ENCODE measurements at regions not wholly inside any gene's neighbourhood (a gene's known extent, or its start where the extent isn't known, plus 50 kb on each side); places are given as distances from the start of the nearest gene placed in this dataset.

DNA sequence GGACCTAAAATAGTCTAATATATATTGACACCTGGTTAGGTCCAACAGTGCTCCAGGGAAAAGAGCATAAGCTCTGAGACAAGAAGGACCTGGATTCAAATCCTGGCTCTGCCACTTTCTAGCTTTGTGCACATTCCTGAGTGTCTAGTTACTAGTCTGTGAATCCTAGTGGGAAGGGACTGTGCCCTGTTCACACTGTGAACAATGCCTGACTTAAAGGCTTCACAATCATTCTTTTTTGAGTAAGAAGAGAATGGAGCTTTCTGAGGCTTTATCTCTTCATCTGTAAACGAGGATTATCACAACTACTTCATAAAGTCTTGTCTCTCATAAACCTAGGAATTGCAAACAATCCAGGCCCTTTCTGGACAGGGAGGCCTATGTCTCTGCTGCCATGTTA, 235.9 kb downstream of the SOX2 start:
- no peak overlapping the region for H3K27ac Mint-ChIP-seq
- no peaks in the 10 kb centered on the region for H3K9me3 Mint-ChIP-seq
- H3K4me3 Mint-ChIP-seq = no peak overlapping the region
- no peak for DNase-seq (ENCODE audit: low spot score)
- no peaks in the 10 kb centered on the region for H3K27me3 Mint-ChIP-seq (ENCODE audit: low read depth)
- no peaks in the 10 kb centered on the region for H3K4me1 Mint-ChIP-seq (ENCODE audit: low read depth)
- no peaks in the 10 kb centered on the region for H3K36me3 Mint-ChIP-seq (ENCODE audit: low read depth)

GRCh38 chr3:181948286-181948685, 236.6 kb downstream of the SOX2 start:
- no peak for DNase-seq (ENCODE audit: low spot score)
- Mint-ChIP-seq H3K4me3 (no peak overlapping the region), H3K4me1 (ENCODE audit: low read depth) (no peaks in the 10 kb centered on the region), H3K9me3 (no peaks in the 10 kb centered on the region), H3K36me3 (ENCODE audit: low read depth) (no peaks in the 10 kb centered on the region), H3K27me3 (ENCODE audit: low read depth) (no peaks in the 10 kb centered on the region), H3K27ac (no peak overlapping the region)

GRCh38 chr3:181952221-181952620, 240.5 kb downstream of the SOX2 start:
- DNase-seq (ENCODE audit: low spot score) = no peak
- no peaks in the 10 kb centered on the region for H3K9me3 Mint-ChIP-seq
- no peak overlapping the region for H3K27ac Mint-ChIP-seq
- H3K4me1 Mint-ChIP-seq (ENCODE audit: low read depth) = no peaks in the 10 kb centered on the region
- H3K36me3 Mint-ChIP-seq (ENCODE audit: low read depth) = no peaks in the 10 kb centered on the region
- no peaks in the 10 kb centered on the region for H3K27me3 Mint-ChIP-seq (ENCODE audit: low read depth)
- H3K4me3 Mint-ChIP-seq = no peak overlapping the region

GRCh38 chr3:181952929-181953328, 241.2 kb downstream of the SOX2 start:
- no peak overlapping the region for H3K4me3 Mint-ChIP-seq
- H3K27ac Mint-ChIP-seq = no peak overlapping the region
- H3K9me3 Mint-ChIP-seq = no peaks in the 10 kb centered on the region
- no peaks in the 10 kb centered on the region for H3K36me3 Mint-ChIP-seq (ENCODE audit: low read depth)
- no peak for DNase-seq (ENCODE audit: low spot score)
- H3K27me3 Mint-ChIP-seq (ENCODE audit: low read depth) = no peaks in the 10 kb centered on the region
- H3K4me1 Mint-ChIP-seq (ENCODE audit: low read depth) = no peaks in the 10 kb centered on the region

DNA sequence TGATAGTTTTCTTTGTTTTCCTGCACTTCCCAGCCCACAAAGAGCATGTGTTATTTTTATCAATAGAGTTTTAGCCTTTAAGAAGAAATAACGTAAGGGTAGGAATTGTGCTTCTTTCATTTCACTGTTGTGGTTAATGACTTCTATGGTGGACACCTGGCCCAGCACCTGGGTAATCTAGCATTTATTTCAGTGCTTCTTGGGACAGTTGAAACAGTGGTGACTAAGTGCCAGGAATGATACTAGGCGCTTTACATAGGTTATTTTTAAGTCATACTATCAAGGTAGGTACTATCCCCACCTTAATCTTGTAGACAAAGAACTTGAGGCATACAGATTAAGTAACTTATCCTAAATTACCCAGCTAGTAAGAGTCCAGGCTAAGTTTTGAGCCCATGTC, 243.8 kb downstream of the SOX2 start:
- H3K27me3 Mint-ChIP-seq (ENCODE audit: low read depth) = no peaks in the 10 kb centered on the region
- no peaks in the 10 kb centered on the region for H3K36me3 Mint-ChIP-seq (ENCODE audit: low read depth)
- no peaks in the 10 kb centered on the region for H3K4me1 Mint-ChIP-seq (ENCODE audit: low read depth)
- no peaks in the 10 kb centered on the region for H3K9me3 Mint-ChIP-seq
- no peak for DNase-seq (ENCODE audit: low spot score)
- no peak overlapping the region for H3K27ac Mint-ChIP-seq
- H3K4me3 Mint-ChIP-seq = no peak overlapping the region

GRCh38 chr3:181956122-181956521, 244.4 kb downstream of the SOX2 start:
- no peak for DNase-seq (ENCODE audit: low spot score)
- Mint-ChIP-seq H3K4me1 (ENCODE audit: low read depth) (no peaks in the 10 kb centered on the region), H3K4me3 (no peak overlapping the region), H3K9me3 (no peaks in the 10 kb centered on the region), H3K27ac (no peak overlapping the region), H3K27me3 (ENCODE audit: low read depth) (no peaks in the 10 kb centered on the region), H3K36me3 (ENCODE audit: low read depth) (no peaks in the 10 kb centered on the region)

GRCh38 chr3:181966393-181966792, 254.7 kb downstream of the SOX2 start:
- Mint-ChIP-seq H3K36me3 (ENCODE audit: low read depth) (no peaks in the 10 kb centered on the region), H3K27me3 (ENCODE audit: low read depth) (no peaks in the 10 kb centered on the region), H3K4me3 (no peak overlapping the region), H3K4me1 (ENCODE audit: low read depth) (no peaks in the 10 kb centered on the region), H3K27ac (no peak overlapping the region), H3K9me3 (no peaks in the 10 kb centered on the region)
- no peak for DNase-seq (ENCODE audit: low spot score)

- Mint-ChIP-seq H3K27ac (no peak overlapping the region), H3K4me1 (ENCODE audit: low read depth) (no peaks in the 10 kb centered on the region), H3K4me3 (no peak overlapping the region), H3K9me3 (no peaks in the 10 kb centered on the region), H3K36me3 (ENCODE audit: low read depth) (no peaks in the 10 kb centered on the region), H3K27me3 (ENCODE audit: low read depth) (no peaks in the 10 kb centered on the region)
- DNase-seq (ENCODE audit: low spot score) = no peak
Observed at GRCh38 chr3:181969925-181970324, 258.2 kb downstream of the SOX2 start.

DNA sequence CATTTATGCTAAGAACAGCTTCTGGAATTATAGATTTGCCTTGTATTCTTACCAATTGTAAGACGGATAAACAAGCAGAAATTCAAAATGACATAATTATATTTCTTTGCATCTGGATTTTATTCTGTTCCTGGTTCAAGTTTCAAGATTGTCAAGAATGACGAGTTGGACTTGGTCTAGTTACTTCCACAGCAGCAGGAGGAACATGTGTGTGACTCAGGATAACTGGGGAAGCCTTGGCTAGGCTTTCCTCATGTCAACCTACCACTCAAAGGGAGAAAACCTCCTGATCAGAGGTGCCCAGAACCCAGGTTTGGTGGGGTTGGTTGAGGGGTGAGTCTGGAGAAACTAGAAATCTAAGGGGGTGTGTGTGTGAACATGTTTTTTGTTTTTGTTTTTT, 259.7 kb downstream of the SOX2 start:
- H3K27me3 Mint-ChIP-seq (ENCODE audit: low read depth) = no peaks in the 10 kb centered on the region
- H3K27ac Mint-ChIP-seq = no peak overlapping the region

DNA sequence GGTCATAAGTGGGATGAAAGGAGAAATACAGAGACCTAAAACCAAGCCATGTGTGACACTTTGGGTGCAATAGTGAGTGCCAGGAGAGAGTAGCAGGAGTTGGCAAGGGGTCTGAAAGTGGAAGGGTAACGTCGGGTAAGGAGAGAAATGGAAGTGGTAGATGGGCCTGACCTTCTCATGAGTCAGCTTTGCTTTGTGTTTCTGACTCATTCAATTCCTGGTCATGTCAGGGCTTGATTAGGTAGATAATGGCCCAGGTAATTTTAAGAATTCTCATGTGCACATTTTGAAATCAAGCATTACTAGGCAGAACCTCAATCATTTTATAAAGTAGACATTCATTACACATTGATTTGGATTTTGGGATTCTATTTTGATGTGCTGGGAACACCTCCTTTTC, 262.5 kb downstream of the SOX2 start:
- Mint-ChIP-seq H3K4me1 (ENCODE audit: low read depth) (no peaks in the 10 kb centered on the region), H3K4me3 (no peak overlapping the region), H3K9me3 (no peaks in the 10 kb centered on the region), H3K27me3 (ENCODE audit: low read depth) (no peaks in the 10 kb centered on the region), H3K36me3 (ENCODE audit: low read depth) (no peaks in the 10 kb centered on the region), H3K27ac (no peak overlapping the region)
- no peak for DNase-seq (ENCODE audit: low spot score)

More for the DNA sequence above, 259.7 kb downstream of the SOX2 start:
- no peak for DNase-seq (ENCODE audit: low spot score)
- Mint-ChIP-seq H3K36me3 (ENCODE audit: low read depth) (no peaks in the 10 kb centered on the region), H3K4me1 (ENCODE audit: low read depth) (no peaks in the 10 kb centered on the region), H3K4me3 (no peak overlapping the region), H3K9me3 (no peaks in the 10 kb centered on the region)

DNA sequence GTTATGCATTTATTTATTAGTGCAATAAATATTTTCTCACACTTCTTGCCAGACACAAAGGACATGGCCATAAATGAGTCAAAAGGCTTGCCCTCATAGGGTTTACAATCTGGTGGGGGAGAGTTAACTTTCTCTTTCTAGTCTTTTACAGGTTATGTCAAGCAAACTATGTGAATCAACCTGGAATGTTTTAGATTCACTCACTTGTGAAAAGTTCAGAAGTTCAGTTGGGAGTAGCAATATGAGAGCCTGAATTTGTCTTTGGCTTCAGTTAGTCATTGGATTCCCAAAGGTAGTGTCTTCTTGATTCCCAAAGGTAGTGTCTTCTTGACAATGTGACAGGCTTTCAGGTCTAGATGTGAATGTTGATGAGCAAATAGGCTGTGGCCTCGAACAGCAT, 264.8 kb downstream of the SOX2 start:
- Mint-ChIP-seq H3K9me3 (no peaks in the 10 kb centered on the region), H3K4me3 (no peak overlapping the region), H3K27me3 (ENCODE audit: low read depth) (no peaks in the 10 kb centered on the region), H3K4me1 (ENCODE audit: low read depth) (no peaks in the 10 kb centered on the region), H3K27ac (no peak overlapping the region), H3K36me3 (ENCODE audit: low read depth) (no peaks in the 10 kb centered on the region)
- DNase-seq (ENCODE audit: low spot score) = no peak

DNA sequence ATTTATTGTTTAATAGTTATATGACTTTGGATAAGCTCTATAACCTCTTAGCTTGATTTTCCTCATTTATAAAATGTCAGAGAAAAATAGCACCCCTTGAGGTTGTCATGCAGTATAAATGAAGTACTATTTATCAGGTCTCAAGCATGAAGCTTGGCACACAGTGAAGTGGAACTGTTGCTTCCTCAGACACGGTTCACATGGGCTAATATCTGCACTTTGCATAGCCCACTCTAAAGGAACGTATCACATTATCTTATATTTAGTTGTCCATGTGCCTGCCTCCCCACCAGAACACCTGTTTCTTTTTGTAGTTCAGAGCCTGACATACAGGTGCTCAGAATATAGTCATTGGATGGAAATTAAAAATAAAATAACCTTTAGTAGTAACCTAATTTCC, 273.7 kb downstream of the SOX2 start:
- H3K36me3 Mint-ChIP-seq (ENCODE audit: low read depth) = no peaks in the 10 kb centered on the region

GRCh38 chr3:181987736-181988135, 276.0 kb downstream of the SOX2 start:
- Mint-ChIP-seq H3K27me3 (ENCODE audit: low read depth) (no peaks in the 10 kb centered on the region), H3K4me3 (no peak overlapping the region)

More for the DNA sequence above, 273.7 kb downstream of the SOX2 start:
- Mint-ChIP-seq H3K9me3 (no peaks in the 10 kb centered on the region), H3K4me3 (no peak overlapping the region), H3K4me1 (ENCODE audit: low read depth) (no peaks in the 10 kb centered on the region), H3K27me3 (ENCODE audit: low read depth) (no peaks in the 10 kb centered on the region), H3K27ac (no peak overlapping the region)
- DNase-seq (ENCODE audit: low spot score) = no peak

GRCh38 chr3:181998828-181999227, 287.1 kb downstream of the SOX2 start:
- no peak overlapping the region for H3K27ac Mint-ChIP-seq
- no peaks in the 10 kb centered on the region for H3K36me3 Mint-ChIP-seq (ENCODE audit: low read depth)
- H3K9me3 Mint-ChIP-seq = no peaks in the 10 kb centered on the region
- H3K4me3 Mint-ChIP-seq = no peak overlapping the region
- no peak for DNase-seq (ENCODE audit: low spot score)
- no peaks in the 10 kb centered on the region for H3K4me1 Mint-ChIP-seq (ENCODE audit: low read depth)
- no peaks in the 10 kb centered on the region for H3K27me3 Mint-ChIP-seq (ENCODE audit: low read depth)

More at GRCh38 chr3:181987736-181988135, 276.0 kb downstream of the SOX2 start:
- H3K9me3 Mint-ChIP-seq = no peaks in the 10 kb centered on the region
- no peaks in the 10 kb centered on the region for H3K36me3 Mint-ChIP-seq (ENCODE audit: low read depth)
- no peaks in the 10 kb centered on the region for H3K4me1 Mint-ChIP-seq (ENCODE audit: low read depth)
- DNase-seq (ENCODE audit: low spot score) = no peak
- H3K27ac Mint-ChIP-seq = no peak overlapping the region

GRCh38 chr3:181999314-181999713, 287.6 kb downstream of the SOX2 start:
- no peaks in the 10 kb centered on the region for H3K27me3 Mint-ChIP-seq (ENCODE audit: low read depth)
- no peaks in the 10 kb centered on the region for H3K4me1 Mint-ChIP-seq (ENCODE audit: low read depth)

More at GRCh38 chr3:181999314-181999713, 287.6 kb downstream of the SOX2 start:
- H3K36me3 Mint-ChIP-seq (ENCODE audit: low read depth) = no peaks in the 10 kb centered on the region
- DNase-seq (ENCODE audit: low spot score) = no peak
- no peaks in the 10 kb centered on the region for H3K9me3 Mint-ChIP-seq
- no peak overlapping the region for H3K27ac Mint-ChIP-seq
- H3K4me3 Mint-ChIP-seq = no peak overlapping the region
